Neural cell (in vitro differentiated cells): ENCODE measurements at regions not wholly inside any gene's neighbourhood (a gene's known extent, or its start where the extent isn't known, plus 50 kb on each side); places are given as distances from the start of the nearest gene placed in this dataset.

Experiments used
- H2AFZ ChIP-seq: fragments of 200-600, 300-800 bp; sonication (generic), shearing (Covaris generic); 2 replicates; pipeline ENCODE4 v1.6.0; 2014; ENCODE audit warnings: low read depth, mild to moderate bottlenecking, antibody characterized with exemption, low read length, moderate library complexity
- H3F3A ChIP-seq: fragments of 200-600 bp; shearing (Covaris generic); 2 replicates; pipeline ENCODE4 v1.6.1; 2016; ENCODE audit warnings: mild to moderate bottlenecking, moderate library complexity, mixed read lengths, antibody characterized with exemption, low read length; ENCODE audit not compliant: insufficient read depth, poor library complexity, severe bottlenecking
- H3K27ac ChIP-seq: fragments of 200-600, 300-800 bp; sonication (generic), shearing (Covaris generic); 2 replicates; pipeline ENCODE4 v1.5.1; 2014; ENCODE audit warnings: mild to moderate bottlenecking, low read length, moderate library complexity
- H3K27me3 ChIP-seq: fragments of 300-800, 200-600 bp; sonication (generic), shearing (Covaris generic); 2 replicates; pipeline ENCODE4 v1.6.0; 2014; ENCODE audit warnings: mild to moderate bottlenecking, low read depth, low read length, moderate library complexity; ENCODE audit not compliant: insufficient read depth
- H3K36me3 ChIP-seq: fragments of 300-800, 200-600 bp; sonication (generic), shearing (Covaris generic); 2 replicates; pipeline ENCODE4 v1.5.1; 2014; ENCODE audit warnings: mild to moderate bottlenecking, antibody characterized with exemption, low read length, moderate library complexity; ENCODE audit not compliant: insufficient read depth
- H3K4me2 ChIP-seq: fragments of 300-800, 200-600 bp; sonication (generic), shearing (Covaris generic); 2 replicates; pipeline ENCODE4 v1.6.0; 2014; ENCODE audit warnings: mild to moderate bottlenecking, low read length
- H3K4me3 ChIP-seq: fragments of 300-800, 200-600 bp; sonication (generic), shearing (Covaris generic); 2 replicates; pipeline ENCODE4 v1.5.1; 2014; ENCODE audit warnings: mild to moderate bottlenecking, low read length, moderate library complexity
- H3K79me2 ChIP-seq: fragments of 200-600 bp; shearing (Covaris generic); replicated peaks from 2 replicates; pipeline ENCODE4 v1.6.0; 2014; ENCODE audit warnings: mild to moderate bottlenecking, low read length, moderate library complexity; ENCODE audit not compliant: insufficient read depth
- H3K9ac ChIP-seq: fragments of 300-800, 200-600 bp; sonication (generic), shearing (Covaris generic); 2 replicates; pipeline ENCODE4 v1.6.1; 2016; ENCODE audit warnings: mild to moderate bottlenecking, low read length, mixed read lengths
- H3K9me2 ChIP-seq: fragments of 200-600 bp; shearing (Covaris generic); 2 replicates; pipeline ENCODE4 v1.6.1; 2016; ENCODE audit warnings: mild to moderate bottlenecking, low read length, mixed read lengths; ENCODE audit not compliant: insufficient read depth
- H3K9me3 ChIP-seq: fragments of 200-600, 300-800 bp; sonication (generic), shearing (Covaris generic); 2 replicates; pipeline ENCODE4 v1.6.1; 2016; ENCODE audit warnings: mild to moderate bottlenecking, mixed run types, low read length, moderate library complexity, mixed read lengths
- H4K20me1 ChIP-seq: fragments of 200-600 bp; shearing (Covaris generic); 2 replicates; pipeline ENCODE4 v1.6.1; 2016; ENCODE audit warnings: mild to moderate bottlenecking, mixed run types; ENCODE audit not compliant: insufficient read depth
- CTCF ChIP-seq: fragments of 450-650 bp; IDR thresholded peaks from 2 replicates; pipeline ENCODE4 v1.5.1; 2014; ENCODE audit warnings: antibody characterized with exemption, mild to moderate bottlenecking, moderate library complexity; ENCODE audit not compliant: poor library complexity, severe bottlenecking
- EP300 ChIP-seq: fragments of 450-650 bp; conservative IDR thresholded peaks from 2 replicates; pipeline ENCODE4 v1.6.1; 2014; ENCODE audit warnings: antibody characterized with exemption, mild to moderate bottlenecking, moderate library complexity; ENCODE audit not compliant: poor library complexity, severe bottlenecking
- EZH2 ChIP-seq: fragments of 200-600, 300-800 bp; shearing (Covaris generic), sonication (generic); IDR thresholded peaks from 2 replicates; pipeline ENCODE4 v1.6.1; 2014; ENCODE audit warnings: antibody characterized with exemption, low read length, borderline replicate concordance, mild to moderate bottlenecking; ENCODE audit not compliant: insufficient read depth, poor library complexity, severe bottlenecking
- MXI1 ChIP-seq: fragments of 450-650 bp; conservative IDR thresholded peaks from 2 replicates; pipeline ENCODE4 v1.6.1; 2014; ENCODE audit warnings: antibody characterized with exemption, mild to moderate bottlenecking; ENCODE audit not compliant: poor library complexity, severe bottlenecking
- POLR2AphosphoS5 ChIP-seq: IDR thresholded peaks from 2 replicates; pipeline ENCODE4 v1.6.1; 2012
- RAD21 ChIP-seq: fragments of 450-650 bp; conservative IDR thresholded peaks from 2 replicates; pipeline ENCODE4 v1.6.1; 2014; ENCODE audit warnings: antibody characterized with exemption, mild to moderate bottlenecking, moderate library complexity
- REST ChIP-seq: IDR thresholded peaks from 2 replicates; pipeline ENCODE4 v1.6.1; 2012; ENCODE audit warnings: borderline replicate concordance
- SMC3 ChIP-seq: fragments of 450-650 bp; conservative IDR thresholded peaks from 2 replicates; pipeline ENCODE4 v1.6.1; 2014; ENCODE audit warnings: antibody characterized with exemption, mild to moderate bottlenecking, moderate library complexity; ENCODE audit not compliant: poor library complexity
- TAF1 ChIP-seq: IDR thresholded peaks from 2 replicates; pipeline ENCODE4 v1.6.1; 2012; ENCODE audit warnings: low read depth

- Histone ChIP-seq H3K9ac (no peak overlapping the region), H3K4me3 (no peak overlapping the region), H3K9me3 (no peaks in the 10 kb centered on the region), H3F3A (no peaks in the 10 kb centered on the region), H3K4me2 (no peak overlapping the region), H4K20me1 (no peaks in the 10 kb centered on the region), H3K27ac (no peak overlapping the region), H3K9me2 (no peaks in the 10 kb centered on the region), H3K79me2 (no peaks in the 10 kb centered on the region), H3K27me3 (no peaks in the 10 kb centered on the region), H3K36me3 (no peaks in the 10 kb centered on the region), H2AFZ (no peak overlapping the region)
- TF ChIP-seq POLR2AphosphoS5: no peak
- no peak for TF ChIP-seq SMC3
- no peak for TF ChIP-seq RAD21
- no peak for TF ChIP-seq EP300
- TF ChIP-seq TAF1: no peak
- TF ChIP-seq EZH2: no peak
- TF ChIP-seq CTCF: no peak
- no peak for TF ChIP-seq REST
Observed at GRCh38 chr16:52056259-52056658, 490.7 kb downstream of the TOX3 start.

- H3K4me3 ChIP-seq: no peak overlapping the region
- no peaks in the 10 kb centered on the region for H4K20me1 ChIP-seq
Observed at GRCh38 chr16:52055381-52055780, 491.6 kb downstream of the TOX3 start.

More at GRCh38 chr16:52055381-52055780, 491.6 kb downstream of the TOX3 start:
- no peak overlapping the region for H3K9ac ChIP-seq
- no peaks in the 10 kb centered on the region for H3K9me3 ChIP-seq
- no peaks in the 10 kb centered on the region for H3K27me3 ChIP-seq
- H3K79me2 ChIP-seq: no peaks in the 10 kb centered on the region
- no peaks in the 10 kb centered on the region for H3F3A ChIP-seq
- no peaks in the 10 kb centered on the region for H3K36me3 ChIP-seq
- no peak overlapping the region for H3K4me2 ChIP-seq
- H3K9me2 ChIP-seq: no peaks in the 10 kb centered on the region
- H3K27ac ChIP-seq: no peak overlapping the region
- no peak overlapping the region for H2AFZ ChIP-seq
- TF ChIP-seq SMC3: no peak
- no peak for TF ChIP-seq EP300
- TF ChIP-seq EZH2: no peak
- TF ChIP-seq CTCF: no peak
- TF ChIP-seq TAF1: no peak
- TF ChIP-seq RAD21: no peak
- no peak for TF ChIP-seq POLR2AphosphoS5
- no peak for TF ChIP-seq MXI1
- TF ChIP-seq REST: no peak
